Stomach (tissue), 8 donors: ENCODE measurements at regions not wholly inside any gene's neighbourhood (a gene's known extent, or its start where the extent isn't known, plus 50 kb on each side); places are given as distances from the start of the nearest gene placed in this dataset.
"Not testable (repeated sequence)": the region's sequence is repeated elsewhere in the genome, so short reads cannot be mapped to it uniquely, and the experiment has no call there.

ENCODE experiments used
- DNase-seq, 2 donors: peaks; one replicate each; pipeline versions ENCODE4 v3.0.0 to v3.0.0-alpha.2; 2013 to 2019
- H3K27ac ChIP-seq, 5 donors: fragments of 200-600 bp in 4 of 5; sonication (generic) in 4 of 5; one replicate each; pipeline ENCODE4 v1.5.1; 2013 to 2019; ENCODE audit warnings: mild to moderate bottlenecking in 1 of 5, moderate library complexity in 1 of 5
- H3K27me3 ChIP-seq, 3 donors: fragments of 200-600 bp; sonication (generic); one replicate each; pipeline ENCODE4 v1.5.1; 2017 to 2019; ENCODE audit warnings: mixed run types in 1 of 3
- H3K36me3 ChIP-seq, 4 donors: fragments of 200-600 bp; sonication (generic); 1 replicate in 3 of 4; 2 replicates in 1 of 4; pipeline ENCODE4 v1.5.1; 2016 to 2019
- H3K4me1 ChIP-seq, 4 donors: fragments of 200-600 bp; sonication (generic); one replicate each; pipeline ENCODE4 v1.5.1; 2016 to 2019
- H3K4me3 ChIP-seq, 4 donors: fragments of 200-600 bp; sonication (generic) in 3 of 4; one replicate each; pipeline ENCODE4 v1.5.1; 2016 to 2019; ENCODE audit warnings: mild to moderate bottlenecking in 1 of 4
- H3K9me3 ChIP-seq, 4 donors: fragments of 200-600 bp; sonication (generic); one replicate each; pipeline ENCODE4 v1.5.1; 2016 to 2019
- CTCF ChIP-seq, 7 experiments: fragments of 450-650 bp in 4 of 7; fragments of 200-600 bp in 3 of 7; sonication (generic) in 3 of 7; IDR thresholded peaks; one replicate each; pipeline ENCODE4 v1.5.1; 2016 to 2019; ENCODE audit warnings: antibody characterized with exemption in 7 of 7, control low read depth in 2 of 7, mild to moderate bottlenecking in 1 of 7
- EP300 ChIP-seq: sonication (generic); formaldehyde crosslinking; IDR thresholded peaks from one replicate; pipeline ENCODE4 v1.6.1; 2017; ENCODE audit warnings: antibody characterized with exemption
- POLR2A ChIP-seq, 4 donors: fragments of 450-650 bp; IDR thresholded peaks; one replicate each; pipeline ENCODE4 v1.6.1; 2016; ENCODE audit warnings: antibody characterized with exemption in 4 of 4, control low read depth in 2 of 4, mild to moderate bottlenecking in 1 of 4, moderate library complexity in 1 of 4
- POLR2AphosphoS5 ChIP-seq, 3 donors: sonication (generic); formaldehyde crosslinking; IDR thresholded peaks; one replicate each; pipeline ENCODE4 v1.6.1; 2016; ENCODE audit warnings: antibody characterized with exemption in 3 of 3
- WGBS, 5 donors: extraction: QIAGEN DNeasy Blood & Tissue Kit in 3 of 5; methylation state at CpG; one replicate each; pipeline versions ENCODE4 v1.1.5 to v1.1.7; 2013 to 2018; 5-methylcytosine and 5-hydroxymethylcytosine counted together
- intact Hi-C: fragments of 100-400 bp; cut with DNase I; formaldehyde crosslinking; loops from one replicate; pipeline ENCODE4 v1.15.1; 2023; ENCODE audit warnings: low total_unique reads
- donor health status: healthy with polysubstance abuse.
- donor health status: Bipolar disorder and iron deficiency.
- donor health status: healthy.

- no peaks in the 10 kb centered on the region for H3K4me1 ChIP-seq
- TF ChIP-seq POLR2A (IDR thresholded peaks at IDR 0.05) (no peak), CTCF (IDR thresholded peaks at IDR 0.05) (no peak), EP300 (no peak), POLR2AphosphoS5 (IDR thresholded peaks at IDR 0.05) (no peak)
- WGBS, 5 donors: 52 to 78% (median 66%) methylated on average over 1 of the region's 1 CpG
- peaks cover 0 to 7% (median 0%) of the 10 kb centered on the region in 4 donors for H3K9me3 ChIP-seq
- H3K4me3 ChIP-seq: no peak overlapping the region
- DNase-seq: no peak
- intact Hi-C loops: no loop called here
- no peaks in the 10 kb centered on the region for H3K27me3 ChIP-seq
- no peaks in the 10 kb centered on the region for H3K36me3 ChIP-seq
- H3K27ac ChIP-seq: no peak overlapping the region
Observed at GRCh38 chr18:28729321-28729720, 552.4 kb upstream of the CDH2 start.

- no peak for DNase-seq
- TF ChIP-seq POLR2A (IDR thresholded peaks at IDR 0.05): no peak
- TF ChIP-seq EP300: no peak
- no peak for TF ChIP-seq POLR2AphosphoS5 (IDR thresholded peaks at IDR 0.05)
- no peak for TF ChIP-seq CTCF (IDR thresholded peaks at IDR 0.05)
- intact Hi-C loops: no loop called here
- no peaks in the 10 kb centered on the region for H3K36me3 ChIP-seq
- no peaks in the 10 kb centered on the region for H3K4me1 ChIP-seq
- H3K9me3 ChIP-seq: peaks cover 0 to 7% (median 0%) of the 10 kb centered on the region in 4 donors
- 22 to 58% (median 28%) methylated on average over 2 of the region's 2 CpGs for WGBS, 5 donors
- H3K4me3 ChIP-seq: no peak overlapping the region
- H3K27me3 ChIP-seq: no peaks in the 10 kb centered on the region
- H3K27ac ChIP-seq: no peak overlapping the region
Observed at GRCh38 chr18:28728891-28729290, 552.0 kb upstream of the CDH2 start.

- 85 to 88% (median 86%) methylated on average over 4 of the region's 4 CpGs for WGBS, 5 donors
- H3K4me3 ChIP-seq, DNase-seq, H3K27me3 ChIP-seq, H3K36me3 ChIP-seq, intact Hi-C loops, H3K27ac ChIP-seq, H3K9me3 ChIP-seq, H3K4me1 ChIP-seq: not testable (repeated sequence)
Observed at GRCh38 chr18:28727189-28727588, 550.3 kb upstream of the CDH2 start.

- no peak for DNase-seq
- H3K4me3 ChIP-seq: no peak overlapping the region
- TF ChIP-seq EP300 (no peak), POLR2A (IDR thresholded peaks at IDR 0.05) (no peak), POLR2AphosphoS5 (IDR thresholded peaks at IDR 0.05) (no peak), CTCF (IDR thresholded peaks at IDR 0.05) (no peak)
- no peaks in the 10 kb centered on the region for H3K27me3 ChIP-seq
- intact Hi-C loops: no loop called here
- no peaks in the 10 kb centered on the region for H3K4me1 ChIP-seq
- no peak overlapping the region for H3K27ac ChIP-seq
- peaks cover 0 to 13% (median 4%) of the 10 kb centered on the region in 4 donors for H3K9me3 ChIP-seq
- H3K36me3 ChIP-seq: no peaks in the 10 kb centered on the region
- 70 to 84% (median 80%) methylated on average over 2 of the region's 2 CpGs for WGBS, 5 donors
Observed at GRCh38 chr18:28725876-28726275, 548.9 kb upstream of the CDH2 start.

DNA sequence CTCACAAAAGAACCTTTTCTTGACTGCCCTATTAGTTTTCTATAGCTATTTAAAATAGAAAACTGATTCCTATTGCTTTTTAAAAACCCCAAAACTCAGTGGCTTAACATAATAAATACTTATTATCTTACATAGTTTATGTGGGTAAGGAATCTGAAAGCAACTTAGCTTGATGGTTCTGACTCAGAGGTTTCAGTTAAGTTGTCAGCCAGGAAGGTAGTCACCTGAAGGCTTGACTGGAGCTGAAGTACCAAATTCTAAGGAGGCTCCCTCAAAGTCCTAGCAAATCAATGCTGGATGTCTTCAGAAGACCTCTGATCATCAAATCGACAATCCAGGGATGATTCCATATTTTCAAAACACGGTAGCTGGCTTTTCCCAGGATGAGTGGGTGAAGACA lies 546.6 kb upstream of the CDH2 start:
- Histone ChIP-seq H3K36me3 (no peaks in the 10 kb centered on the region), H3K27me3 (no peaks in the 10 kb centered on the region), H3K4me3 (no peak overlapping the region), H3K4me1 (no peaks in the 10 kb centered on the region), H3K9me3 (peaks cover 0 to 11% (median 4%) of the 10 kb centered on the region in 4 donors), H3K27ac (no peak overlapping the region)
- WGBS, 5 donors: 78 to 83% (median 80%) methylated on average over 2 of the region's 2 CpGs
- no peak for TF ChIP-seq POLR2A (IDR thresholded peaks at IDR 0.05)
- no peak for TF ChIP-seq CTCF (IDR thresholded peaks at IDR 0.05)
- no peak for TF ChIP-seq POLR2AphosphoS5 (IDR thresholded peaks at IDR 0.05)
- no peak for TF ChIP-seq EP300
- DNase-seq: no peak
- intact Hi-C loops: no loop called here
